Non-pigmented ciliary epithelial cell (primary cell): ENCODE measurements at regions not wholly inside any gene's neighbourhood (a gene's known extent, or its start where the extent isn't known, plus 50 kb on each side); places are given as distances from the start of the nearest gene placed in this dataset.
"Not testable (repeated sequence)": the region's sequence is repeated elsewhere in the genome, so short reads cannot be mapped to it uniquely, and the experiment has no call there.

ENCODE experiments used
- DNase-seq: peaks from one replicate; pipeline ENCODE4 v3.0.0-alpha.2; 2010; ENCODE audit warnings: low read depth

DNA sequence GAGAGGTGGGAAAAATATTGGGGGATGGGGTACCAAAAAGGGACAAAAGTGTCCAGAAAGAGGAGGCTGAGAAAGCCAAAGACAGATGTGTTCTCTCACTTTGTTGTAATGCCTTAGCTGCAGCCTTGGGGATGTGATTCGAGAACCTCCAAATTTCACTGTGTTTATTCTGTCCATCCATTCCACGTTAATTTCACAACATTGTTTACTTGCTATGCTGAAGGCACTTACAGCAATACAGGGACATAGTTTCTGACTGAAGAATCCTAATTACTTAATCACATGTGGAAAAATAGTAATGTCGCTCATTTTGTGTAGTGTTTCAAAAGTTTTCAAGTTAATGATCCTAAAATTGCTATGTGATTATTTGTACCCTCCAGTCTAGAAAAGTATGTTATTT lies 146.2 kb upstream of the SLC38A2 start:
- no peak for DNase-seq

GRCh38 chr12:46518169-46518568 lies 145.6 kb upstream of the SLC38A2 start:
- DNase-seq, result no peak

DNA sequence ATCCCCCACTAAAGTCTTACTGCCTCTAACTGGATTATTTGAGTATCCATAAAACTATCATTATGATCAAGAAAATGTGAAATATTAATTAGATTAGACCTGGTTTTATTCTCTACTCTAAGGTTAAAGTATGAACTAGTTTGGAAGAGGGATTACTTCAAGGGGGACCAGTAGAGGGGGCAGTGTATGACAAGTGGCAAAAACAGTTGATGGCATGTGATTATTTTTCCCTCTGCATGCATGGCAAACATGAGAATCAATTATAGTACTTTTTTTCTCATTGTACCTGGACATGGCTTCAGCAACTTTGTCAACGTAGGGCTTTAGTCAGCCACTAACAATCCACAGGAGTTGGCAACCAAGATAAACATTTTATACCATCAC lies 145.0 kb upstream of the SLC38A2 start:
- DNase-seq, result no peak

- no peak for DNase-seq
These were observed 144.5 kb upstream of the SLC38A2 start for GRCh38 chr12:46516933-46517578.

DNA sequence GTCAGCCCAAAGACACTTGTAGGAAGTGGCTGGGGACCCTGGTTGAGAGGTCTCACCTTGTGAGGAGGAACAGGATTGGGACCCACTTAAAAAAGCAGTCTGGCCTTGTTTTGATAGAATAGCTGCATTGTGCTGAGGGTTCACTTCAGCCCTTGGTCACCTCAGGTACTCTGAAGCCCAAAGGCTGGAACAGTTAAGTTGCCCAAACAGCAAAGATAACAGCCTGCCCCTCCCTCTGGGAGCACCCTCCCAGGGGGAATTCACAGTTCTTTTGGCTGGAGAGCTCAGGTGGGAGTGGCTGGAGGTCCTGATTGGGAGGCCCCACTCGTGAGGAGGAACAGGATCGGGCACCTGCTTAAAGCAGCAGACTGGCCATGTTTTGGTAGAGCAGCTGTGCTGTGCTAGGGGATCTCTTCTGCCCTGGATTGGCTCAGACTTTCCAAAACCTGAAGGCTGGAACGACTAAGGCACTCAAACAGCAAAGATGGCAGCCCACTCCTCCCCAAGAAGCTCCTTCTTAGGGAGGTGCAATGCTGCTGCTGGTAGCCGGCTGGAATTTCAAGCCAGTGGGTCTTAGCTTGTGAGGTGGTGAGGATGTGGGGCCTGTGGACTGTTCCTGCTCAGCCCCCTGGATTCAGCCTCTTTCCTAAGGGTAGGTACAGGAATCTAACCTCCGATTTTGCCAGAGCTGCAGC lies 143.8 kb upstream of the SLC38A2 start:
- DNase-seq, result no peak

GRCh38 chr12:46515829-46516228 lies 143.3 kb upstream of the SLC38A2 start:
- no peak for DNase-seq

DNA sequence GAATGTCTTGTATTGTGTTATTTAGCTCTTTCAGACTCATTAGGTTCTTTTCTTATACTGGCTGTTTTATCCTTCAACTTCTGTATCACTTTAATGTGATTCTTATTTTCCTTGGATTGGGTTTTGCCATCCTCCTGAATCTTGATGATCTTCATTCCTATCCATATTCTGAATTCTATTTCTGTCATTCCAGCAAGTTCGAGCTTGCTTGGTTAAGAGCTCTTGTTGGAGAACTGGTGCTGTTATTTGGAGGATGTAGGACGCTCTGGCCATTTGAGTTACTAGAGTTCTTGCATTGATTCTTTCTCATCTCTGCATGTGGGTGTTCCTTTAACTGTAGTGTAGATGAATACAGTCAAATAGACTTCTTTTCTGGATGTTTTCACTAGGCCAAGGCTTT lies 142.3 kb upstream of the SLC38A2 start:
- DNase-seq, result no peak

DNA sequence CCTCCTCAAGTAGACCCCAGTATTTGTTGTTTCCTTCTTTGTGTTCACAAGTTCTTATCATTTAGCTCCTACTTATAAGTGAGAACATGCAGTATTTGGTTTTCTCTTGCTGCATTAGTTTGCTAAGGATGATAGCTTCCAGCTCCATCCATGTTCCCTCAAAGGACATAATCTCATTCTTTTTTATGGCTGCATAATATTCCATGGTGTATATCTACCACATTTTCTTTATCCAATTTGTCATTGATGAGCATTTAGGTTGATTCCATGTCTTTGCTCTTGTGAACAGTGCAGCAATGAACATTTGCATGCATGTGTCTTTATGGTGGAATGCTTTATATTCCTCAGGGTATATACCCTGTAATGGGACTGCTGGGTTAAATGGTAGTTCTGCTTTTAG lies 137.7 kb upstream of the SLC38A2 start:
- DNase-seq, result not testable (repeated sequence)

- no peak for DNase-seq
These were observed 136.6 kb upstream of the SLC38A2 start for GRCh38 chr12:46509135-46509534.

GRCh38 chr12:46508651-46509050 lies 136.1 kb upstream of the SLC38A2 start:
- no peak for DNase-seq

DNA sequence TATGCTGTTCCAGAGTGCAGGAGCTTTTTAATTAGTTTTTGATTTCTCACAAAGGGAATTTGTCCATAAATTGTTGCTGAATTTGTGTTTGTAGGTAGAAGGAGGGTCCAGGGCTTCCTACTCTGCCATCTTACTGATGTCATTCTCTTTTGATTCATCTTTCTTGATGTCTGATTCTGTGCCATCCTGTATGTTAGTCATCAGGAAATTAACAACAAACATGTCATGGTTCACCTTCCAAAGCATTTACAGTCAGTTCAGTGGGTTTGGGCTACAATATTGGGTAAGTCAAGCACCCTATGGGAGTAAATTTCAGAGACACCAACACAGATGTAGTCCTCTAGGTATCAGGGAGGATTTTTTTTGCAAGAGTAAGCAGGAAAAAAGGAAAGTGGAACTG lies 135.2 kb upstream of the SLC38A2 start:
- DNase-seq, result no peak

- DNase-seq, result no peak
These were observed 134.4 kb upstream of the SLC38A2 start for GRCh38 chr12:46506961-46507360.

GRCh38 chr12:46506198-46506597 lies 133.6 kb upstream of the SLC38A2 start:
- DNase-seq, result no peak

- no peak for DNase-seq
These were observed 131.9 kb upstream of the SLC38A2 start for GRCh38 chr12:46504494-46504893.

GRCh38 chr12:46503637-46504175 lies 131.1 kb upstream of the SLC38A2 start:
- DNase-seq, result no peak

DNA sequence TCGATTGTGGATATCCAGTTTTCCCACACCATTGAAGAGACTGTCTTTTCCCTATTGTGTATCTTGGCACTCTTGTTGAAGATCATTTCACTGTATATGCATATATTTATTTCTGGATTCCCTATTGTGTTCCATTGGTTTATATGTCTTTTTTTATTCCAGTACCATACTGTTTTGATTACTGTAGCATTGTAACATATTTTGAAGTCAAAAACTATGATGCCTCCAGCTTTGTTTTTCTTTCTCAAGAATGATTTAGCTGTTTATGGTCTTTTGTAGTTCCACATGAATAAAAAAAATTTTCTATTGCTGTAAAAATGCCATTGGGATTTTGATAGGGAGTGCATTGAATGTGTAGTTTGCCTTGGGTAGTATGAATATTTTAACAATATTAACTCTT lies 128.1 kb upstream of the SLC38A2 start:
- DNase-seq, result no peak

GRCh38 chr12:46499901-46500300 lies 127.3 kb upstream of the SLC38A2 start:
- no peak for DNase-seq

GRCh38 chr12:46499226-46499625 lies 126.7 kb upstream of the SLC38A2 start:
- no peak for DNase-seq

DNA sequence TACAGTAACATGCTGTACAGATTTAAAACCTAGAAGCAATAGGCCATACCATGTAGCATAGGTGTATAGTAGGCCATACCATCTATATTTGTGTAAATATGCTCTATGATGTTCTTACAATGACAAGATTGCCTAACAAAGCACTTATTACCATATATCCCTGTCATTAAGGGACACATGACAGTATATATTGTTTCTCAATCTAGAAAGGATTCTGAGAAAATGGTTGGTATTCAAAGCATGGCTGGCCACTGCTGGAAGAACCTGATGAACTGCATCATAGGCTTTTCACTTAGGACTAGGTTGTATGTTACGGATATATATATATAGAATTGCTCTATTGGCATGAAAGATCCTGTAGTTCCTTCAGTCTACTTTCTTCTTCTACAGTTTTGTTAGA lies 125.2 kb upstream of the SLC38A2 start:
- no peak for DNase-seq

DNA sequence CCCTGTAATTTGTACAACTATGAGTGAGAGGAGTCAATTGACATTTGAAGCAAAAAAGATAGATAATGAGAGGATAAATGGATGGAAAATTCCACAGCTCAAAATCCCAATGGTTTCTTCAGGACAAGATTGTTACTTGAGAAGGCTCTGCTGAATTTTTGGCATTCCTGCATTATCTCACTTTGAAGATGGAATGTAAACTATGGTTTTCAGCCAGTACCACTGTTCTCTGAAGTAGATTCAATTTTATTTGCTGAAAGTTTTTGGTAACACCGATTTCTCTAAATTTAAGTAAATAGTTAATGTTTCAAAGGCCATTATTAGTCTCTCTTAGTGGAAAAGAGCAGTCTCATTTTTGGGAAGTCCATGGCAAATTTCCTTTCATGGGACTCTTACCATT lies 121.9 kb upstream of the SLC38A2 start:
- DNase-seq, result peak; percentile 70

- no peak for DNase-seq
These were observed 121.2 kb upstream of the SLC38A2 start for GRCh38 chr12:46493834-46494181.

DNA sequence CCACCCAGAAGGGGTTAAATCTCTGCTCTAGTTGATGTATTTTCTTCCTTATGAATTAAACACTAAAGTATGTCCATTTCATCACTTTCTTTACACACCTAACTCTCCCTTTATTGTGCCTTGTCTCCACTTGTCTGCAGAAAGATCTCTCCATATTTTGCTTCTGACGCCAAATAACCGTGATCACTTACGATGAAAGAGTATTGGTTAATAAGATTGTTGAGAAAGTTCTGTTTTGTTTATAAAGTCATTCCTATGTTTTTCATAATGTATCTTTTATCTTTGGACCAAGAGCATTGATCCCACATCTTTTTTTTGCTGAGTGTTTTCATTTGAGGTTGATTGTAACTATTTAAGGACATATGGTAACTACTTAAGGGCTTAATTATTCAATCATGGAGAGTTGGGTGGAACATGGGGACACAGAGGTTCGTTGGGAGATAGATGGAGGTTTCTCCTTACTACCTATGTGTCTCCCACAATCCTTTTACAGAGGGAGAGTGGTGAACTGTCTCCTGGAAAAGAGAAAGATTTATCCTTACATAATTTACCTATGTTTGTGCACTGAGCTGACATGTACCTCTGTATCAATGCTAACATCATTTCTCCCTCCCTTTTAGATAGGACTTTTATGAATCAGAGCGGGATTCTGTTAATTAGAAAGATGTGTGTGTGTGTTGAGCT lies 120.7 kb upstream of the SLC38A2 start:
- DNase-seq, result no peak

DNA sequence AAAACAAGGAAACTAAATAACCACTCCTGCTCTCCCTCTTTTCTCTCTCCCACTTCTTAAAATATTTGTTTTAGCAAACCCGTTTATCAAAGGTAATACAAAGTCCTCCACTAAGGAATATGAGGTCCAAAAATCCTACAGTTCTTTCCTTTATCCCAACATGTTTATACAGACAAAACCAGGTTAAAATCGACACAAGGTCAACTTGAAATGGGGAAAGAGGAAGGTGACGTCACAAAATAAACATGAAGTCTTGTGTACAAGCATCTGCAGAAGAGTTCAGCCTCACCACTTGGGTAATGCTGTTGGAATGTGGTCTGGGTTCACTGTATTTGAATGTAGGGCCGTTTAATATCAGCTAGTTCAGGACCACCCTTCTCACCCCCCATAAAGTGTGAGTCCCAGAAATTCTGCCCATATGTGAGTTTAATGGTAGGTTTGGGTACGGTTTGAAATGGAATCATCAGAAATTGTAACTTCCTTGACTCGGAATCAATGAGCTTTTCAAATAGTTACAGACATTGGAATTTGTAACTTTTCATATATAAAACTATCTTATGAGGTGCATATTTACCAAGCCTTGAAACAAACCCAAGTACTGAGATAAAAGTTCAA lies 120.0 kb upstream of the SLC38A2 start:
- DNase-seq, result peak; percentile 96
